Sigmoid colon (tissue), 6 donors: ENCODE measurements at regions not wholly inside any gene's neighbourhood (a gene's known extent, or its start where the extent isn't known, plus 50 kb on each side); places are given as distances from the start of the nearest gene placed in this dataset.

Experiments
- DNase-seq: peaks from one replicate; pipeline ENCODE4 v3.0.0-alpha.2; 2019
- H3K27ac ChIP-seq, 4 donors: fragments of 200-600 bp; sonication (generic); one replicate each; pipeline ENCODE4 v1.5.1; 2016 to 2019; ENCODE audit warnings: mild to moderate bottlenecking in 1 of 4
- H3K27me3 ChIP-seq, 3 donors: fragments of 200-600 bp; sonication (generic); one replicate each; pipeline ENCODE4 v1.5.1; 2019; ENCODE audit warnings: mild to moderate bottlenecking in 1 of 3
- H3K36me3 ChIP-seq, 4 donors: fragments of 200-600 bp; sonication (generic); one replicate each; pipeline ENCODE4 v1.5.1; 2016 to 2019
- H3K4me1 ChIP-seq, 4 donors: fragments of 200-600 bp; sonication (generic); one replicate each; pipeline ENCODE4 v1.5.1; 2017 to 2019
- H3K4me3 ChIP-seq, 4 donors: fragments of 200-600 bp; sonication (generic); one replicate each; pipeline ENCODE4 v1.5.1; 2017 to 2019; ENCODE audit warnings: mild to moderate bottlenecking in 2 of 4, moderate library complexity in 1 of 4
- H3K9me3 ChIP-seq, 4 donors: fragments of 200-600 bp in 3 of 4; sonication (generic) in 3 of 4; one replicate each; pipeline versions ENCODE4 v1.5.1 to v1.6.1; 2013 to 2019
- EP300 ChIP-seq, 4 donors: sonication (generic); formaldehyde crosslinking; IDR thresholded peaks; one replicate each; pipeline ENCODE4 v1.6.1; 2017; ENCODE audit warnings: antibody characterized with exemption in 4 of 4
- POLR2A ChIP-seq, 2 donors: fragments of 450-650 bp; IDR thresholded peaks; one replicate each; pipeline ENCODE4 v1.6.1; 2016; ENCODE audit warnings: antibody characterized with exemption in 2 of 2, mild to moderate bottlenecking in 2 of 2, moderate library complexity in 2 of 2
- POLR2AphosphoS5 ChIP-seq, 4 donors: sonication (generic); formaldehyde crosslinking; IDR thresholded peaks; one replicate each; pipeline ENCODE4 v1.6.1; 2017; ENCODE audit warnings: antibody characterized with exemption in 4 of 4
- WGBS, 2 donors: extraction: QIAGEN DNeasy Blood & Tissue Kit; methylation state at CpG; one replicate each; pipeline ENCODE4 v1.1.7; 2013; 5-methylcytosine and 5-hydroxymethylcytosine counted together
- intact Hi-C: fragments of 100-400 bp; cut with DNase I; formaldehyde crosslinking; loops from one replicate; pipeline ENCODE4 v1.15.1; 2023
- TF ChIP-seq, protein P1 (sequence below), 4 experiments: fragments of 450-650 bp in 3 of 4; fragments of 200-600 bp in 1 of 4; IDR thresholded peaks; one replicate each; pipeline ENCODE4 v1.5.1; 2016 to 2019; ENCODE audit warnings: antibody characterized with exemption in 4 of 4, mild to moderate bottlenecking in 3 of 4, moderate library complexity in 2 of 4
- donor health status: healthy with polysubstance abuse.
- donor health status: healthy.

DNA sequence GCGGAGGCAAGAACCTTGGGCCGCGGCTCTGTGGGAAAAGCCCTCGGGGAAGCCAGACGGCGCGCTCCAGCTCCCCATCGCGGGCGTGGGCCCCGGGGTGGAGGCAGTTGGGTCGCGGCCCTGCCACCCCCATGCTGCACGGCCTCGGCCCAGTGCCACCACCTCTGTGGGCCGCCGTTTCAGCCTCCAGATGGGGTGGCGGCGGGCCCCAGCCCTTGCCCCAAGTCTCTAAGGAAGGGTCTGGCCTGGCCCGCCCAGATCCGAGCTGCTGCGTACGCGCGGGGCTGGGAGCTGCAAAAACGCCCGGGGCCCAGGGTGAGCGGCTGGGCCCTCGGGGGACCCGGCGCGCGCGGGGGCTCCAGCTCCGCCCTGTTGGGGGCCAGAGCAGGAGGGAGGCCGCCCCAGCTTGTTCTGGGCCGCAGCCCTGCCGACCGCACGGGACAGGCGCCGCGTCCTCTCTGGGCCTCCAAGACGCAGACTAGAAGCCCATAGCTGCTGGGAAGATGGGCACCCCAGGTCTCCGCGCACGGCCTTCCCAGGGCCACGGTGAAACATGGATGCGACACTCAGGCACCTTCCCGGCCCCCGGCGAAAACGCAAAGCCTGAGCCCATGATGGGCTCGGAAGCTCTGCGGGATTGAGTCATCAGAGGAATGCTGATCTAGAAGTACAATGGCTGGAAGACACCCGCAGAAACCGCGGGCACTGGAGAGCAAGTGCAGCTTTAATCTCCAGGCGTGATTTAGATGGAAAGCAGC is 110.1 kb downstream of the KCTD15 start:
- Histone ChIP-seq H3K4me3 (peak overlapping the region; percentile 28 to 59 (median 52)), H3K36me3 (no peaks in the 10 kb centered on the region), H3K27me3 (peaks cover 12 to 59% (median 23%) of the 10 kb centered on the region in 3 donors), H3K27ac (peak overlapping the region; percentile 12 to 76 (median 55)), H3K9me3 (no peaks in the 10 kb centered on the region), H3K4me1 (peaks cover 0 to 20% (median 16%) of the 10 kb centered on the region in 4 donors)
- intact Hi-C loops: no loop called here
- WGBS, 2 donors: 12 to 15% methylated on average over 59 of the region's 59 CpGs
- DNase-seq: no peak
- no peak for TF ChIP-seq POLR2AphosphoS5 (IDR thresholded peaks at IDR 0.05)
- TF ChIP-seq, protein P1, sequence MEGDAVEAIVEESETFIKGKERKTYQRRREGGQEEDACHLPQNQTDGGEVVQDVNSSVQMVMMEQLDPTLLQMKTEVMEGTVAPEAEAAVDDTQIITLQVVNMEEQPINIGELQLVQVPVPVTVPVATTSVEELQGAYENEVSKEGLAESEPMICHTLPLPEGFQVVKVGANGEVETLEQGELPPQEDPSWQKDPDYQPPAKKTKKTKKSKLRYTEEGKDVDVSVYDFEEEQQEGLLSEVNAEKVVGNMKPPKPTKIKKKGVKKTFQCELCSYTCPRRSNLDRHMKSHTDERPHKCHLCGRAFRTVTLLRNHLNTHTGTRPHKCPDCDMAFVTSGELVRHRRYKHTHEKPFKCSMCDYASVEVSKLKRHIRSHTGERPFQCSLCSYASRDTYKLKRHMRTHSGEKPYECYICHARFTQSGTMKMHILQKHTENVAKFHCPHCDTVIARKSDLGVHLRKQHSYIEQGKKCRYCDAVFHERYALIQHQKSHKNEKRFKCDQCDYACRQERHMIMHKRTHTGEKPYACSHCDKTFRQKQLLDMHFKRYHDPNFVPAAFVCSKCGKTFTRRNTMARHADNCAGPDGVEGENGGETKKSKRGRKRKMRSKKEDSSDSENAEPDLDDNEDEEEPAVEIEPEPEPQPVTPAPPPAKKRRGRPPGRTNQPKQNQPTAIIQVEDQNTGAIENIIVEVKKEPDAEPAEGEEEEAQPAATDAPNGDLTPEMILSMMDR (IDR thresholded peaks at IDR 0.05): no peak
- no peak for TF ChIP-seq POLR2A (IDR thresholded peaks at IDR 0.05)
- no peak for TF ChIP-seq EP300 (IDR thresholded peaks at IDR 0.05)

DNA sequence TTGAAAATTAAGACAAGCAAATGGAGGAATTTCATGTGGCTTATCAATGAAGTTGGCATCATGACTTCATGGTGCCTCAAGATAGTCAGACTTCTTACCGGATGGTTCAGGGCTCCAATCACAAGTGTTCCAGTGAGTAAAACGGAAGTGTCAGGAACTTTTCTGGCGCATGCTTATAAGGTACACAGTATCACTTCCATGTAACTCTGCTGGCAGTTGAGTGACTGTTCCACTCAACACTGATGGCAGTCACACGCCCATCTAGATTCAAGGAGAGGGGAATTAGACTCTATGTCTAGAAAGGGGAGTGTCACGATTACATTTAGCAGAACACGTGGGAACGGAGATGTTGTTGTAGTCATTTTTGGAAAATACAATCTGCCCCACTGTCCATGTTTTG is 114.3 kb downstream of the KCTD15 start:
- DNase-seq: no peak
- no peak overlapping the region for H3K27ac ChIP-seq
- no peaks in the 10 kb centered on the region for H3K36me3 ChIP-seq
- H3K4me3 ChIP-seq: no peak overlapping the region
- no peaks in the 10 kb centered on the region for H3K9me3 ChIP-seq
- TF ChIP-seq POLR2AphosphoS5 (IDR thresholded peaks at IDR 0.05): no peak
- TF ChIP-seq EP300 (IDR thresholded peaks at IDR 0.05): no peak
- no peak for TF ChIP-seq POLR2A (IDR thresholded peaks at IDR 0.05)
- TF ChIP-seq, protein P1 (IDR thresholded peaks at IDR 0.05): no peak
- WGBS, 2 donors: 88 to 94% methylated on average over 7 of the region's 7 CpGs
- peaks cover 0 to 11% (median 10%) of the 10 kb centered on the region in 4 donors for H3K4me1 ChIP-seq
- intact Hi-C loops: no loop called here
- H3K27me3 ChIP-seq: peaks cover 6 to 22% (median 10%) of the 10 kb centered on the region in 3 donors

DNA sequence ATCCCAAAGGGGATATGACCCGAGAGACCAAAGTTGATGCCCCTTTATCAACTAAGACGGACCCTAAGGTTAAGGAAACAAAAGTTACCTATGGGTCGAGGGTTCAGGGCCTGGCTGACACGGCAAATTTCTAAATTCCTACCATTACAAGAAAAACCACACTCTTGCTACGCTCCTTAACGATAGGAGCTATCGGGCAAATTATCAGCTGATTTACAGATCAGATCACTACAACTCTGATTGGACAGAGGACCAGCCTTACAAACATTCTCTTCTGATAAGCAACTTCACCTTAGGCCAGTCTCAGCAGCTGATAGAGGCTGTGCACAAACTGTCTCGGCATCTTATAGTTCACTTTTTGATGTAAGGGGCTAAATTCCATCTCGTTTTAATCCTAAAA is 117.9 kb downstream of the KCTD15 start:
- intact Hi-C loops: no loop called here

DNA sequence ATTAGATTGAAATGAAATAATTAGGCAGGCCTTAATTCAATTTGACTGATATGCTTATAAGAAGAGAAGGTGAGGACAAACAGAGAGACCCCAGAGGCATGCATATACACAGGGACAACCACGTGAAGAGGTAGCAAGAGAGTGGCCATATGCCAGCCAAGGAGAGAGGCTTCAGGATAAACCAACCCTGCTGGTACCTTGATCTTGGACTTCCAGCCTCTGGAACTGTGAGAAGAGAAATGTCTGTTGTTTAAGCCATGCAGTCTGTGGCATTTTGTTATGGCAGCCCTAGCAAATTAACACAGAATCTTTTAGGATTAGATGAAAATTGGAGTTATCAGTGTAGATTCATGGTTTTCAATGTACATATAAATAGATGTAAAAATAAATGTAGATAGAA is 120.1 kb downstream of the KCTD15 start:
- H3K4me1 ChIP-seq: no peaks in the 10 kb centered on the region
- no peaks in the 10 kb centered on the region for H3K27me3 ChIP-seq
- intact Hi-C loops: no loop called here
- H3K27ac ChIP-seq: no peak overlapping the region
- H3K36me3 ChIP-seq: no peaks in the 10 kb centered on the region
- TF ChIP-seq POLR2AphosphoS5 (IDR thresholded peaks at IDR 0.05) (no peak), POLR2A (IDR thresholded peaks at IDR 0.05) (no peak), EP300 (IDR thresholded peaks at IDR 0.05) (no peak)
- TF ChIP-seq, protein P1 (IDR thresholded peaks at IDR 0.05): no peak
- no peak for DNase-seq
- WGBS, 2 donors: 85 to 90% methylated on average over 1 of the region's 1 CpG
- peaks cover 0 to 4% (median 0%) of the 10 kb centered on the region in 4 donors for H3K9me3 ChIP-seq
- no peak overlapping the region for H3K4me3 ChIP-seq

More for the DNA sequence above, 117.9 kb downstream of the KCTD15 start:
- no peak for DNase-seq
- Histone ChIP-seq H3K36me3 (no peaks in the 10 kb centered on the region), H3K27ac (no peak overlapping the region), H3K4me1 (no peaks in the 10 kb centered on the region), H3K27me3 (no peaks in the 10 kb centered on the region), H3K9me3 (peaks cover 0 to 4% (median 0%) of the 10 kb centered on the region in 4 donors), H3K4me3 (no peak overlapping the region)
- TF ChIP-seq POLR2A (IDR thresholded peaks at IDR 0.05): no peak
- TF ChIP-seq POLR2AphosphoS5 (IDR thresholded peaks at IDR 0.05): no peak
- TF ChIP-seq, protein P1 (IDR thresholded peaks at IDR 0.05): no peak
- TF ChIP-seq EP300 (IDR thresholded peaks at IDR 0.05): no peak
- 65 to 81% methylated on average over 9 of the region's 9 CpGs for whole genome bisulfite sequencing, 2 donors
